Liver (tissue), 8 donors: ENCODE measurements at regions not wholly inside any gene's neighbourhood (a gene's known extent, or its start where the extent isn't known, plus 50 kb on each side); places are given as distances from the start of the nearest gene placed in this dataset.
A peak's percentile ranks its signal among the peaks of the same experiment; 100 is the strongest.

ENCODE experiments used
- DNase-seq: peaks from one replicate; pipeline ENCODE4 v3.0.0-alpha.2; 2017; ENCODE audit warnings: low spot score
- H3K27ac ChIP-seq, 2 donors: one replicate each; pipeline ENCODE4 v1.7.0; 2013; ENCODE audit warnings: inconsistent platforms in 2 of 2, low read length in 2 of 2, control low read depth in 1 of 2, low read depth in 1 of 2, mild to moderate bottlenecking in 1 of 2
- H3K27me3 ChIP-seq, 4 donors: one replicate each; pipeline versions ENCODE4 v1.6.1 to v1.7.0; 2013; ENCODE audit warnings: low read length in 3 of 4, inconsistent platforms in 1 of 4, mild to moderate bottlenecking in 1 of 4, moderate library complexity in 1 of 4; ENCODE audit not compliant: control insufficient read depth in 4 of 4, insufficient read depth in 4 of 4
- H3K36me3 ChIP-seq, 4 donors: one replicate each; pipeline versions ENCODE4 v1.6.1 to v1.7.0; 2013; ENCODE audit warnings: low read length in 3 of 4, mild to moderate bottlenecking in 3 of 4, low read depth in 1 of 4, moderate library complexity in 1 of 4; ENCODE audit not compliant: control insufficient read depth in 4 of 4, insufficient read depth in 3 of 4
- H3K4me1 ChIP-seq, 4 donors: one replicate each; pipeline versions ENCODE4 v1.6.1 to v1.7.0; 2013; ENCODE audit warnings: low read length in 3 of 4, mild to moderate bottlenecking in 3 of 4, moderate library complexity in 1 of 4; ENCODE audit not compliant: control insufficient read depth in 4 of 4, insufficient read depth in 4 of 4
- H3K4me3 ChIP-seq, 3 donors: one replicate each; pipeline versions ENCODE4 v1.6.1 to v1.7.0; 2013; ENCODE audit warnings: low read length in 3 of 3, control low read depth in 1 of 3, low read depth in 1 of 3, mild to moderate bottlenecking in 1 of 3
- H3K9ac ChIP-seq, 2 donors: one replicate each; pipeline ENCODE4 v1.7.0; 2013; ENCODE audit warnings: low read length in 2 of 2, mild to moderate bottlenecking in 2 of 2, moderate library complexity in 2 of 2, control low read depth in 1 of 2, low read depth in 1 of 2
- H3K9me3 ChIP-seq, 4 donors: one replicate each; pipeline versions ENCODE4 v1.6.1 to v1.7.0; 2013; ENCODE audit warnings: low read length in 3 of 4; ENCODE audit not compliant: control insufficient read depth in 4 of 4
- ATF3 ChIP-seq: IDR thresholded peaks from 2 replicates; pipeline ENCODE4 v1.6.1; 2016; ENCODE audit warnings: antibody characterized with exemption
- CTCF ChIP-seq: fragments of 150-350 bp; IDR thresholded peaks from 2 replicates; pipeline ENCODE4 v1.5.1; 2017; ENCODE audit warnings: improper control_type of control experiment, low read depth, low read length; ENCODE audit not compliant: missing input control
- EGR1 ChIP-seq, 2 donors: IDR thresholded peaks; 2 replicates each; pipeline ENCODE4 v1.6.1; 2016 to 2018; ENCODE audit warnings: antibody characterized with exemption in 2 of 2, low read depth in 2 of 2
- FOXA1 ChIP-seq: IDR thresholded peaks from 2 replicates; pipeline ENCODE4 v1.6.1; 2016; ENCODE audit warnings: antibody characterized with exemption
- FOXA2 ChIP-seq: IDR thresholded peaks from 2 replicates; pipeline ENCODE4 v1.6.1; 2016; ENCODE audit warnings: antibody characterized with exemption
- GABPA ChIP-seq, 2 donors: IDR thresholded peaks in 1 of 2; conservative IDR thresholded peaks in 1 of 2; 2 replicates each; pipeline ENCODE4 v1.6.1; 2016; ENCODE audit warnings: antibody characterized with exemption in 2 of 2, mild to moderate bottlenecking in 1 of 2, moderate library complexity in 1 of 2
- HNF4A ChIP-seq, 2 donors: conservative IDR thresholded peaks; 2 replicates each; pipeline ENCODE4 v1.6.1; 2016; ENCODE audit warnings: antibody characterized with exemption in 2 of 2, mild to moderate bottlenecking in 2 of 2
- HNF4G ChIP-seq: IDR thresholded peaks from 2 replicates; pipeline ENCODE4 v1.6.1; 2016; ENCODE audit warnings: antibody characterized with exemption
- JUND ChIP-seq, 2 donors: IDR thresholded peaks; 2 replicates each; pipeline ENCODE4 v1.6.1; 2016; ENCODE audit warnings: antibody characterized with exemption in 2 of 2
- MAX ChIP-seq: IDR thresholded peaks from 2 replicates; pipeline ENCODE4 v1.6.1; 2016; ENCODE audit warnings: antibody characterized with exemption
- NR2F2 ChIP-seq: IDR thresholded peaks from 2 replicates; pipeline ENCODE4 v1.6.1; 2016; ENCODE audit warnings: antibody characterized with exemption
- RAD21 ChIP-seq, 2 donors: IDR thresholded peaks; 2 replicates each; pipeline ENCODE4 v1.6.1; 2016; ENCODE audit warnings: antibody characterized with exemption in 2 of 2, mild to moderate bottlenecking in 2 of 2
- REST ChIP-seq: IDR thresholded peaks from 2 replicates; pipeline ENCODE4 v1.6.1; 2016; ENCODE audit warnings: antibody characterized with exemption, mild to moderate bottlenecking
- RXRA ChIP-seq, 2 donors: IDR thresholded peaks; 2 replicates each; pipeline ENCODE4 v1.6.1; 2017 to 2018; ENCODE audit warnings: antibody characterized with exemption in 2 of 2, mild to moderate bottlenecking in 1 of 2
- SP1 ChIP-seq: IDR thresholded peaks from 2 replicates; pipeline ENCODE4 v1.6.1; 2018; ENCODE audit warnings: antibody characterized with exemption, mild to moderate bottlenecking
- TAF1 ChIP-seq: conservative IDR thresholded peaks from 2 replicates; pipeline ENCODE4 v1.6.1; 2016; ENCODE audit warnings: antibody characterized with exemption, mild to moderate bottlenecking
- YY1 ChIP-seq: IDR thresholded peaks from 2 replicates; pipeline ENCODE4 v1.6.1; 2016; ENCODE audit warnings: antibody characterized with exemption, mild to moderate bottlenecking
- ZBTB33 ChIP-seq: IDR thresholded peaks from 2 replicates; pipeline ENCODE4 v1.6.1; 2016; ENCODE audit warnings: antibody characterized with exemption
- WGBS: extraction: QIAGEN DNeasy Blood & Tissue Kit; methylation state at CpG from one replicate; pipeline ENCODE4 v1.1.7; 2013; 5-methylcytosine and 5-hydroxymethylcytosine counted together
- donor health status: healthy.
- donor health status: healthy.
- donor health status: healthy.
- donor health status: healthy.
- donor health status: healthy.

- TF ChIP-seq REST = no peak
Observed at GRCh38 chr5:6281818-6282217, 96.5 kb downstream of the MED10 start (continued).

GRCh38 chr5:6280425-6281100, 97.8 kb downstream of the MED10 start:
- 31% methylated on average over 6 of the region's 6 CpGs for WGBS
- no peak for DNase-seq

More at GRCh38 chr5:6280425-6281100, 97.8 kb downstream of the MED10 start:
- Histone ChIP-seq H3K4me3 (no peak overlapping the region), H3K36me3 (no peaks in the 10 kb centered on the region), H3K9ac (no peak overlapping the region), H3K4me1 (peaks cover 5 to 26% (median 24%) of the 10 kb centered on the region in 4 donors), H3K9me3 (no peaks in the 10 kb centered on the region), H3K27me3 (no peaks in the 10 kb centered on the region), H3K27ac (peak overlapping the region in 1 of 2 donors; percentile 14)
- TF ChIP-seq CTCF = no peak
- peak in 1 of 2 donors; percentile 55 for TF ChIP-seq GABPA (IDR thresholded peaks at IDR 0.05 in 1 of 2, conservative IDR thresholded peaks at IDR 0.05 in 1 of 2)
- TF ChIP-seq MAX = peak; percentile 60
- TF ChIP-seq ATF3 = peak; percentile 56
- peak; percentile 46 to 65 for TF ChIP-seq JUND (IDR thresholded peaks at IDR 0.05)
- peak; percentile 9 for TF ChIP-seq FOXA2
- TF ChIP-seq YY1 = peak; percentile 61
- TF ChIP-seq HNF4A (conservative IDR thresholded peaks at IDR 0.05) = peak; percentile 92 to 94
- no peak for TF ChIP-seq NR2F2
- TF ChIP-seq EGR1 (IDR thresholded peaks at IDR 0.05; ENCODE audit: low read depth in 2 of 2) = no peak
- peak; percentile 84 for TF ChIP-seq ZBTB33
- TF ChIP-seq SP1 = peak; percentile 60
- TF ChIP-seq RXRA (IDR thresholded peaks at IDR 0.05) = peak; percentile 56 to 84
- TF ChIP-seq FOXA1 = no peak
- TF ChIP-seq HNF4G = peak; percentile 73
- no peak for TF ChIP-seq TAF1
- peak; percentile 56 to 68 for TF ChIP-seq RAD21 (IDR thresholded peaks at IDR 0.05)
- peak; percentile 37 for TF ChIP-seq REST
